Endothelial cell of umbilical vein (primary cell): ENCODE measurements at regions not wholly inside any gene's neighbourhood (a gene's known extent, or its start where the extent isn't known, plus 50 kb on each side); places are given as distances from the start of the nearest gene placed in this dataset.

Source experiments
- CTCF ChIP-seq, 2 donors: IDR thresholded peaks; 1 replicate in 1 of 2; 2 replicates in 1 of 2; pipeline ENCODE4 v1.5.1; 2011; ENCODE audit warnings: low read length in 2 of 2, mild to moderate bottlenecking in 2 of 2, moderate library complexity in 2 of 2, control low read depth in 1 of 2, inconsistent platforms in 1 of 2, low read depth in 1 of 2; ENCODE audit not compliant: insufficient read depth in 1 of 2; ENCODE audit errors: extremely low read depth in 1 of 2
- EZH2 ChIP-seq: IDR thresholded peaks from 2 replicates; pipeline ENCODE4 v1.6.1; 2012; ENCODE audit warnings: borderline replicate concordance, low read depth, mild to moderate bottlenecking, moderate library complexity, low read length, inconsistent platforms; ENCODE audit not compliant: severe bottlenecking
- POLR2A ChIP-seq: IDR thresholded peaks from 2 replicates; pipeline ENCODE4 v1.6.1; 2012; ENCODE audit warnings: low read depth, mild to moderate bottlenecking, control low read depth, low read length

GRCh38 chr20:51972056-51972455 lies 169.7 kb upstream of the SALL4 start:
- TF ChIP-seq CTCF (IDR thresholded peaks at IDR 0.05; ENCODE audit: extremely low read depth in 1 of 2, insufficient read depth in 1 of 2, low read depth in 1 of 2, low read length in 2 of 2) (no peak), EZH2 (no peak), POLR2A (no peak)
